Gastroesophageal sphincter (tissue), 3 donors: ENCODE measurements at regions not wholly inside any gene's neighbourhood (a gene's known extent, or its start where the extent isn't known, plus 50 kb on each side); places are given as distances from the start of the nearest gene placed in this dataset.

Experiments used
- POLR2AphosphoS5 ChIP-seq: sonication (generic); formaldehyde crosslinking; IDR thresholded peaks from one replicate; pipeline ENCODE4 v1.6.1; 2017; ENCODE audit warnings: antibody characterized with exemption
- TF ChIP-seq, protein P1 (sequence below), 4 experiments: fragments of 200-600 bp in 2 of 4; fragments of 450-650 bp in 2 of 4; sonication (generic) in 1 of 4; IDR thresholded peaks; one replicate each; pipeline ENCODE4 v1.5.1; 2017 to 2019; ENCODE audit warnings: antibody characterized with exemption in 4 of 4, mild to moderate bottlenecking in 2 of 4, moderate library complexity in 2 of 4

DNA sequence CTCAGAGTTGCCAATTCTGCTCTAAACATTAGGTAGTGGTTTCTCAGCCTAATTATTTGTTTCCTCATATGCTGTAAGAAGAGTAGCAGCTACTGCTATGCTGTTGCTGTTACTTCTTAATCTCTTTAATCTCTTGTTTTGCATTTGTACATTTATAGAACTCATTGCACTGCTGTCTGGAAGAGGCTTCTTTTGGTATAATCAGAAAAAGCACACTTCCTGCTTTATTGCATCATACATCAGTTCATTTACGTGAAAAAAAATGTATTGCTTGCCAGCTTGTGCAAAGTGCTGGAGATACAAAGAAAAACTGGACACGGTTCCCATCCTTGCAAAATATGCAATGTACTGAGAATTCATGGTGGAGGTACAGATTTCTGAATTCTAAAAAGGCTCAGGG, 332.0 kb downstream of the GRXCR1 start:
- TF ChIP-seq, protein P1, sequence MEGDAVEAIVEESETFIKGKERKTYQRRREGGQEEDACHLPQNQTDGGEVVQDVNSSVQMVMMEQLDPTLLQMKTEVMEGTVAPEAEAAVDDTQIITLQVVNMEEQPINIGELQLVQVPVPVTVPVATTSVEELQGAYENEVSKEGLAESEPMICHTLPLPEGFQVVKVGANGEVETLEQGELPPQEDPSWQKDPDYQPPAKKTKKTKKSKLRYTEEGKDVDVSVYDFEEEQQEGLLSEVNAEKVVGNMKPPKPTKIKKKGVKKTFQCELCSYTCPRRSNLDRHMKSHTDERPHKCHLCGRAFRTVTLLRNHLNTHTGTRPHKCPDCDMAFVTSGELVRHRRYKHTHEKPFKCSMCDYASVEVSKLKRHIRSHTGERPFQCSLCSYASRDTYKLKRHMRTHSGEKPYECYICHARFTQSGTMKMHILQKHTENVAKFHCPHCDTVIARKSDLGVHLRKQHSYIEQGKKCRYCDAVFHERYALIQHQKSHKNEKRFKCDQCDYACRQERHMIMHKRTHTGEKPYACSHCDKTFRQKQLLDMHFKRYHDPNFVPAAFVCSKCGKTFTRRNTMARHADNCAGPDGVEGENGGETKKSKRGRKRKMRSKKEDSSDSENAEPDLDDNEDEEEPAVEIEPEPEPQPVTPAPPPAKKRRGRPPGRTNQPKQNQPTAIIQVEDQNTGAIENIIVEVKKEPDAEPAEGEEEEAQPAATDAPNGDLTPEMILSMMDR (IDR thresholded peaks at IDR 0.05): no peak
- TF ChIP-seq POLR2AphosphoS5: no peak
